Spleen (tissue), 7 donors: ENCODE measurements at regions not wholly inside any gene's neighbourhood (a gene's known extent, or its start where the extent isn't known, plus 50 kb on each side); places are given as distances from the start of the nearest gene placed in this dataset.

Experiments
- CTCF ChIP-seq, 11 experiments: fragments of 200-600 bp in 7 of 11; fragments of 450-650 bp in 4 of 11; sonication (generic) in 4 of 11; IDR thresholded peaks in 8 of 11; conservative IDR thresholded peaks in 3 of 11; 1 replicate in 7 of 11; 2 replicates in 4 of 11; pipeline versions ENCODE4 v1.4.0 to v1.8.0; 2016 to 2021; ENCODE audit warnings: antibody characterized with exemption in 11 of 11, inconsistent platforms in 4 of 11, mild to moderate bottlenecking in 1 of 11
- POLR2AphosphoS5 ChIP-seq, 3 donors: sonication (generic); formaldehyde crosslinking; IDR thresholded peaks; one replicate each; pipeline ENCODE4 v1.5.1; 2017; ENCODE audit warnings: antibody characterized with exemption in 3 of 3
- donor health status: DM: no; HTN: no; CAD: no; lungs with moderate emphysema.
- donor health status: DM: no; HTN: no; CAD: no.
- donor health status: DM: no; HTN: no; CAD: no.

GRCh38 chr13:53141336-53141735 lies 112.7 kb downstream of the OLFM4 start:
- no peak for TF ChIP-seq CTCF (IDR thresholded peaks at IDR 0.05 in 8 of 11, conservative IDR thresholded peaks at IDR 0.05 in 3 of 11)
- no peak for TF ChIP-seq POLR2AphosphoS5 (IDR thresholded peaks at IDR 0.05)
